Mammary epithelial cell (primary cell): ENCODE measurements at regions not wholly inside any gene's neighbourhood (a gene's known extent, or its start where the extent isn't known, plus 50 kb on each side); places are given as distances from the start of the nearest gene placed in this dataset.

Experiments
- CTCF ChIP-seq, 2 donors: IDR thresholded peaks in 1 of 2; conservative IDR thresholded peaks in 1 of 2; 2 replicates each; pipeline ENCODE4 v1.5.1; 2011 to 2012; ENCODE audit warnings: inconsistent platforms in 2 of 2, low read length in 2 of 2, mild to moderate bottlenecking in 2 of 2, control low read depth in 1 of 2, low read depth in 1 of 2; ENCODE audit not compliant: insufficient read depth in 1 of 2; ENCODE audit errors: extremely low read depth in 1 of 2
- EZH2 ChIP-seq: IDR thresholded peaks from 2 replicates; pipeline ENCODE4 v1.6.1; 2012; ENCODE audit warnings: low read length, inconsistent platforms, borderline replicate concordance

DNA sequence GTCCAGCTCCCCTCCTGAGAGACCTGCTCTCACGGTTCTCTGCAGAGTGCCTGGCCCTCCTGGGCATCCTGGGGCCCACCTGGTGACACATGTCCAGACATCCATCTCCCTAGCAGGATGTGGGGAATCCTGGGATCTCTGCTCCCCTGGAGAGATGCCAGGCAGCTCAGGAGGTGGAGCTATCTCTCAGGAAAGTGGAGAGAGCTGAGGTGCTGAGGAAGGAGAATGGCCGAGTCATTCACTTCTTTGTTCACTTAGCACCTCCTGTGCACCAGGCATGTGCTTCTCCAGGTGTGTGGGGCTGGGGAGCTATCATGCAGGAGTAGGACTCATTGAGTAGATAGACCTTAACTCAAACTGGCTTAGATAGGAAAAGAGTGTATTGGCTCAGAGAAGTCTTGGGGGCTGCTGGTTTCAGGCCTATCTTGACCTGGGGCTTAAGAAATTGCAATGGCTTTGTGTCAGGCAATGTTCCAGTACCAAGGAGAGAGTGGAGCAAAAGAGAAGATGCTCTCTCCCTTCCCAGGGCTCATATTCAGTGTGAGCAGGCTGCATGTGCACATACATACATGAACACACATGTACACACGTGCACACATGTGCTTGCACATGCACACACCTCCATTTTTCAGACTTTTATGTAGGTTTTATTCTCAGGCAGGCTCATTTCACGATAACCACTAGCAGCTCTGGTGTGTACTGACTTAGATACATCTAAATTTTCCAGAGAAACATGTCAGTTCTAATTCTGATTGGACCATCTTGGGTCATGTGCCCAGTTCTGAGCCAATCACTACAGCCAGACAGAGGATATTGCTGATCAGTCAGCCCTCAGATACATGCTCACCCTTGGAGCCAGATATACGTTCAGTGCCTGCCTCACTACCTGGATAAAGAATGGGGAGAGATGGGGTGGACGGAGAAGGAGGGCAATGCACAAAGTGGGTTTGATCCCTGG lies 437.6 kb downstream of the PTPRU start:
- TF ChIP-seq CTCF (conservative IDR thresholded peaks at IDR 0.05 in 1 of 2, IDR thresholded peaks at IDR 0.05 in 1 of 2; ENCODE audit: extremely low read depth in 1 of 2, insufficient read depth in 1 of 2, low read depth in 1 of 2, low read length in 2 of 2) (no peak), EZH2 (no peak)
